ENCODE measurements at regions not wholly inside any gene's neighbourhood (a gene's known extent, or its start where the extent isn't known, plus 50 kb on each side); places are given as distances from the start of the nearest gene placed in this dataset.
"Not testable (repeated sequence)": the region's sequence is repeated elsewhere in the genome, so short reads cannot be mapped to it uniquely, and the experiment has no call there.

- TF ChIP-seq EZH2phosphoT487 (IDR thresholded peaks at IDR 0.05; ENCODE audit: borderline replicate concordance, low read length); CTCF (IDR thresholded peaks at IDR 0.05; ENCODE audit: low read depth, low read length, poor library complexity, severe bottlenecking): not testable (repeated sequence)
Observed at GRCh38 chr2:43004126-43004865, 211.9 kb upstream of the HAAO start.
